OCI-LY7 (cell line): ENCODE measurements at regions not wholly inside any gene's neighbourhood (a gene's known extent, or its start where the extent isn't known, plus 50 kb on each side); places are given as distances from the start of the nearest gene placed in this dataset.

Experiments used
- BruUV-seq: library from RNA; stranded (reverse); fragments of 400-500 nt; replicated peaks from 2 replicates; lab custom pipeline; 2021; lab: Mats Ljungman, UMichigan
- CTCF ChIA-PET: fragments of 300-600 bp; sonication (Branson Sonifier 250); formaldehyde crosslinking; loops from one replicate; lab custom pipeline; 2022; ENCODE audit warnings: antibody characterized with exemption; ENCODE audit not compliant: unreplicated experiment; lab: Charles Lee
- POLR2A ChIA-PET: fragments of 300-600 bp; sonication (Branson Sonifier 250); formaldehyde crosslinking; loops from one replicate; lab custom pipeline; 2022; ENCODE audit warnings: antibody characterized with exemption; lab: Charles Lee
- DNase-seq: peaks from one replicate; pipeline ENCODE4 v3.0.0-alpha.2; 2015; ENCODE audit warnings: low spot score
- H2AFZ ChIP-seq: fragments of 200-600 bp; sonication (generic), shearing (Covaris generic); 2 replicates; pipeline ENCODE4 v1.6.1; 2014; ENCODE audit warnings: mild to moderate bottlenecking, antibody characterized with exemption, low read length, moderate library complexity
- H3K27ac ChIP-seq: fragments of 200-600 bp; sonication (generic); 2 replicates; pipeline ENCODE4 v1.5.1; 2014; ENCODE audit warnings: mixed run types, low read depth, mild to moderate bottlenecking, moderate library complexity, low read length, inconsistent platforms; ENCODE audit not compliant: poor library complexity, severe bottlenecking
- H3K36me3 ChIP-seq: fragments of 200-600 bp; sonication (generic); 2 replicates; pipeline ENCODE4 v1.6.1; 2014; ENCODE audit warnings: mild to moderate bottlenecking, antibody characterized with exemption, low read length, moderate library complexity, mixed read lengths; ENCODE audit not compliant: insufficient read depth
- H3K4me1 ChIP-seq: fragments of 200-600 bp; sonication (generic); 2 replicates; pipeline ENCODE4 v1.5.1; 2014; ENCODE audit warnings: mild to moderate bottlenecking, low read length; ENCODE audit not compliant: insufficient read depth, poor library complexity, severe bottlenecking
- H3K4me2 ChIP-seq: fragments of 200-600 bp; sonication (generic); 2 replicates; pipeline ENCODE4 v1.6.1; 2014; ENCODE audit warnings: mild to moderate bottlenecking, low read length
- H3K4me3 ChIP-seq: fragments of 200-600 bp; sonication (generic); 2 replicates; pipeline ENCODE4 v1.5.1; 2014; ENCODE audit warnings: mild to moderate bottlenecking, low read depth, low read length; ENCODE audit not compliant: poor library complexity, severe bottlenecking
- H3K79me2 ChIP-seq: fragments of 200-600 bp; sonication (generic); 2 replicates; pipeline ENCODE4 v1.6.1; 2016; ENCODE audit warnings: low read depth, mild to moderate bottlenecking, low read length, moderate library complexity, mixed read lengths; ENCODE audit not compliant: insufficient read depth
- H3K9me2 ChIP-seq: fragments of 200-600 bp; sonication (generic); 2 replicates; pipeline ENCODE4 v1.6.1; 2016; ENCODE audit warnings: mild to moderate bottlenecking, low read length, mixed read lengths; ENCODE audit not compliant: insufficient read depth
- H3K9me3 ChIP-seq: fragments of 200-600 bp; sonication (generic); 2 replicates; pipeline ENCODE4 v1.6.1; 2014; ENCODE audit warnings: mild to moderate bottlenecking, mixed run types, low read length, mixed read lengths
- H4K20me1 ChIP-seq: fragments of 200-600 bp; sonication (generic); 2 replicates; pipeline ENCODE4 v1.6.1; 2014; ENCODE audit warnings: mild to moderate bottlenecking, antibody characterized with exemption, low read length, moderate library complexity, mixed read lengths; ENCODE audit not compliant: insufficient read depth
- CTCF ChIP-seq: fragments of 200-600 bp; sonication (generic); conservative IDR thresholded peaks from 2 replicates; pipeline ENCODE4 v1.5.1; 2014; ENCODE audit warnings: mild to moderate bottlenecking, antibody characterized with exemption, low read length, moderate library complexity, mixed read lengths
- EZH2phosphoT487 ChIP-seq: fragments of 200-600 bp; sonication (generic); IDR thresholded peaks from 2 replicates; pipeline ENCODE4 v1.6.1; 2018; ENCODE audit warnings: low read depth, borderline replicate concordance, mild to moderate bottlenecking, mixed run types, antibody characterized with exemption, low read length, moderate library complexity, mixed read lengths
- intact Hi-C: fragments of 100-400 bp; cut with micrococcal nuclease; formaldehyde crosslinking; loops from one replicate; pipeline ENCODE4 v1.10.0; 2022; ENCODE audit not compliant: unreplicated experiment

- CTCF ChIA-PET, result no interaction called here
- no peak for DNase-seq
- H3K4me1 ChIP-seq, result no peaks in the 10 kb centered on the region
- intact Hi-C loops, result no loop called here
- POLR2A ChIA-PET, result no interaction called here
- BruUV-seq, result no TSS peak
- no peaks in the 10 kb centered on the region for H3K9me3 ChIP-seq
- H3K36me3 ChIP-seq, result no peaks in the 10 kb centered on the region
- no peak overlapping the region for H3K4me2 ChIP-seq
- no peaks in the 10 kb centered on the region for H4K20me1 ChIP-seq
- no peaks in the 10 kb centered on the region for H3K79me2 ChIP-seq
- H3K27ac ChIP-seq, result no peak overlapping the region
- H3K9me2 ChIP-seq, result no peaks in the 10 kb centered on the region
- no peak overlapping the region for H2AFZ ChIP-seq
- H3K4me3 ChIP-seq, result no peak overlapping the region
- TF ChIP-seq CTCF (no peak), EZH2phosphoT487 (no peak)
These were observed 919.0 kb downstream of the EPHA3 start for GRCh38 chr3:90026406-90026805.

- no peak overlapping the region for H2AFZ ChIP-seq
- H3K36me3 ChIP-seq, result no peaks in the 10 kb centered on the region
- no peak overlapping the region for H3K4me3 ChIP-seq
- intact Hi-C loops, result no loop called here
- H3K79me2 ChIP-seq, result no peaks in the 10 kb centered on the region
- no peaks in the 10 kb centered on the region for H3K4me1 ChIP-seq
- ChIA-PET POLR2A (no interaction called here), CTCF (no interaction called here)
- no TSS peak for BruUV-seq
- no peaks in the 10 kb centered on the region for H3K9me3 ChIP-seq
- H4K20me1 ChIP-seq, result no peaks in the 10 kb centered on the region
- TF ChIP-seq EZH2phosphoT487 (no peak), CTCF (no peak)
- H3K4me2 ChIP-seq, result no peak overlapping the region
- H3K9me2 ChIP-seq, result no peaks in the 10 kb centered on the region
- no peak overlapping the region for H3K27ac ChIP-seq
- no peak for DNase-seq
These were observed 923.7 kb downstream of the EPHA3 start for GRCh38 chr3:90031121-90031520.

- TF ChIP-seq CTCF, result no peak
- TF ChIP-seq EZH2phosphoT487, result no peak
- no TSS peak for BruUV-seq
- no peak for DNase-seq
- H3K27ac ChIP-seq, result no peak overlapping the region
- no peak overlapping the region for H3K4me3 ChIP-seq
- ChIA-PET CTCF (no interaction called here), POLR2A (interaction anchor here (0.6 to 0.7 kb wide), 2 partner anchors 421 to 922 kb away, joined by 3 read pairs; no protein-coding TSS in a partner anchor)
- H3K9me2 ChIP-seq, result no peaks in the 10 kb centered on the region
- no peaks in the 10 kb centered on the region for H3K4me1 ChIP-seq
- H3K79me2 ChIP-seq, result no peaks in the 10 kb centered on the region
- no peak overlapping the region for H2AFZ ChIP-seq
- no peak overlapping the region for H3K4me2 ChIP-seq
- H4K20me1 ChIP-seq, result no peaks in the 10 kb centered on the region
- intact Hi-C loops, result no loop called here
- no peaks in the 10 kb centered on the region for H3K36me3 ChIP-seq
- no peaks in the 10 kb centered on the region for H3K9me3 ChIP-seq
These were observed 925.7 kb downstream of the EPHA3 start for GRCh38 chr3:90032980-90033641.
